H54 (cell line): ENCODE measurements at regions not wholly inside any gene's neighbourhood (a gene's known extent, or its start where the extent isn't known, plus 50 kb on each side); places are given as distances from the start of the nearest gene placed in this dataset.
A peak's percentile ranks its signal among the peaks of the same experiment; 100 is the strongest.
"Not testable (repeated sequence)": the region's sequence is repeated elsewhere in the genome, so short reads cannot be mapped to it uniquely, and the experiment has no call there.

Experiments
- DNase-seq: peaks from one replicate; pipeline ENCODE4 v3.0.0; 2011; ENCODE audit warnings: low spot score, mixed read lengths; ENCODE audit not compliant: insufficient read length
- FAIRE-seq: peaks from 3 replicates; lab custom pipeline; 2011; peaks lifted over from hg19 to GRCh38; lab: Jason Lieb, UNC
- POLR2A ChIP-seq: IDR thresholded peaks from 2 replicates; pipeline ENCODE4 v1.6.1; 2011; ENCODE audit warnings: low read depth, mild to moderate bottlenecking, low read length

DNA sequence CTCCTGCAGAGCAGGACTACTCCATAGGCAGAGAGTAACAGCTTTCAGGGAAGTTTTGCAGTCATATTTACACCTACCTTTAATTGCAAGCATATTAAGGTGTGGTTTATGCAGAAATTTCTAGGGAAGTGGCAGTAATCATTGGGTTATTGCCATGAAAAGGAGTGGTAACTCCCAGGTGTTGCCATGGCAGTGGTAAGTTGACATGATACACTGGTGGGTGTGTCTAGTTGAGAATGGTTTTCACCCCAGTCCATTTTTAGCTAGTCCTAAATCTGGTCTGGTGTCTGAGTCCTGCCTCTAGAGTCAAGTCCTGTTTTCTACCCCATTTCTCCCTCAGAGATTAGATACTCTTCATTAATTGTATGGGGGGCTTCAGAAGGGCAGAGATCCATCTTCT, 128.4 kb upstream of the GMNC start:
- TF ChIP-seq POLR2A, result no peak
- no peak for DNase-seq
- FAIRE-seq, result no peak

DNA sequence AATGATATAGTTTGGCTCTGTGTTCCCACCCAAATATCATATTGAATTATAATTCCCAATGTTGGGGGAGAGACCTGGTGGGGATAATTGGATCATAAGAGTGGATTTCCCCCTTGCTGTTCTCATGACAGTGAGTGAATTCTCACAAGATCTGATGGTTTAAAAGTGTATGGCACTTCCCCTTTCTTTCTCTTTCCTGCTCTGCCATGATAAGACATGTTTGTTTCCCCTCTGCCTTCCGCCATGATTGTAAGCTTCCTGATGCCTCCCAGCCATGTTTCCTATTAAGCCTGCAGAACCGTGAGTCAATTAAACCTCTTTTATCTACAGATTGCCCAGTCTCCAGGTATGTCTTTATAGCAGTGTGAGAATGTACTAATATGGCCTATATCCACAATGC, 126.7 kb upstream of the GMNC start:
- TF ChIP-seq POLR2A, result no peak
- DNase-seq (no peak), FAIRE-seq (no peak)

- no peak for TF ChIP-seq POLR2A
- DNase-seq (no peak), FAIRE-seq (no peak)
Measured at GRCh38 chr3:190988102-190988501, 125.6 kb upstream of the GMNC start.

GRCh38 chr3:190984502-190985244, 122.2 kb upstream of the GMNC start:
- FAIRE-seq (peak; percentile 41), DNase-seq (no peak)
- no peak for TF ChIP-seq POLR2A

DNA sequence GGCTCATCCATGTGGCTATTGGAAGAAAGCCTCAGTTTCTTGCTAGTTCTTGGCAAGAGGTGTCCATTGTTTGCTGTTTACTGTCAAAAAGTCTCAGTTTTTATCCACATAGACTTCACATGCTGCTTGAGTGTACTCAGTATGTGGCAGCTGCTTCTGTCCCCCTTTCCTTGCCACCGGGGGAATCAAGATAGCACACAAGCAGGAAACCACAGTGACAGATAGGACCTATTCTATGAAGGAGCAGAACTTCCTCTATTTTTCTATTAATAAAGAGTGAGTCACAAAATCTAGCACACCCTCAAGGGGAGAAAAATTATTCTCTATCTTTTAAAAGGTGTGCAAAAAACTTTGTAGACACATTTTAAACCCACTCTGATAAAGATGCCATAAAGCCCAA, 121.4 kb upstream of the GMNC start:
- FAIRE-seq (no peak), DNase-seq (no peak)
- no peak for TF ChIP-seq POLR2A

DNA sequence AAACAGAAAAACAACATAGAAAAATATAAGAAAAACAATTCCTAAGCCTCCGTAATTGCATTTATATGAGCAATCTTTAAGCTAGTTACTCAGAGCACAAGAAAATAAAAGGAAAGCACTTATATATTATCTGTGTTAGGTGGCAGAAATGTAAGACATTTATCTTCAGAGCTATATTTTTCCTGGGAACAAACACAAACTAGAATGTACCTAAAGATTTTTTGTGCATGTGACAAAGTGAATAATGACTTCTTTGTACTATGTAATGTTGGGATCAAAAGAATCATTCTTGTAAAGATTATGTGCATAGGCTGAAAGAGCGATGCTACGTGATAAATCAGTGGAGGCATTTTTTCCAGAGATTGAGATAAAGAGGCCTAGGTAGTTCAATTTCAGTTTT, 111.3 kb upstream of the GMNC start:
- no peak for TF ChIP-seq POLR2A
- DNase-seq (no peak), FAIRE-seq (no peak)

- TF ChIP-seq POLR2A, result no peak
- DNase-seq (no peak), FAIRE-seq (peak; percentile 41)
Measured at GRCh38 chr3:190972840-190973270, 110.4 kb upstream of the GMNC start.

GRCh38 chr3:190972196-190972595, 109.7 kb upstream of the GMNC start:
- TF ChIP-seq POLR2A, result no peak
- DNase-seq, result no peak
- no peak for FAIRE-seq

DNA sequence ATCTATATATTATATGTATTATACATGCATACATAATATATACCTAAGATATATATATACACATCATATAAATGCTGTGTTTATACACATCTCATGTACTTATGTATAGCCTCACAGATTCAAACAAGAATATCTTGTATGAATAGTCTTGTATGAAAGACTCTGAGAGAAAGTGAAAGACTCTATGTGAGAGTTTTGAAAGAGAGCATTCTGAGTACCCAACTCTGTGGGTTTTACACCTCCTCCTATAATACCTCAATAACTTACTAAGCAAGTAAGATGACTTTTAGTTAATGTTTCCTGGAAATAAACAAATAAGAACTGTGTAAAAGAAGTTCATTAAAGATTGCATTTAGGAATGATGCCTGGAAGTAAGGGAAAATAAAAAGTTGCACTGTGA, 108.1 kb upstream of the GMNC start:
- no peak for TF ChIP-seq POLR2A
- no peak for FAIRE-seq
- no peak for DNase-seq

DNA sequence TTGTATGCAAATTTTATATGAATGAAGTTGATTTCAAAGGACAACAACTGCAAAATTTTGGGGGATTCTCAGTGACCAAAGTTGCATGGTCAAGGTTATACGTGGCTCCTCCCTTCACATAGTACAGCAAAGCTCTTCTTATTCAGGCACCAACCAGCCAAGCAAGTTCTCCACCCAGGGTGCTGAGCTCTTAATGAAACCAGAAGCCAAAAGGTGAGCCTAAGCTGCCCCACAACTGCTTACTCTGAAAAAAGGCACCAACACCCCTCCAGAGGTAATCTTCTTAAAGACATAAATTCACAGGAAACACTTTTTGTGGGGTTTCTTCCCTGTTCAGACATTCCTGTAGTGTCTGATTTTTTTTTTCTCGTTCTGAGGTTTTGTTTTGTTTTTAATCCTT, 106.1 kb upstream of the GMNC start:
- TF ChIP-seq POLR2A, result no peak
- DNase-seq (no peak), FAIRE-seq (no peak)

DNA sequence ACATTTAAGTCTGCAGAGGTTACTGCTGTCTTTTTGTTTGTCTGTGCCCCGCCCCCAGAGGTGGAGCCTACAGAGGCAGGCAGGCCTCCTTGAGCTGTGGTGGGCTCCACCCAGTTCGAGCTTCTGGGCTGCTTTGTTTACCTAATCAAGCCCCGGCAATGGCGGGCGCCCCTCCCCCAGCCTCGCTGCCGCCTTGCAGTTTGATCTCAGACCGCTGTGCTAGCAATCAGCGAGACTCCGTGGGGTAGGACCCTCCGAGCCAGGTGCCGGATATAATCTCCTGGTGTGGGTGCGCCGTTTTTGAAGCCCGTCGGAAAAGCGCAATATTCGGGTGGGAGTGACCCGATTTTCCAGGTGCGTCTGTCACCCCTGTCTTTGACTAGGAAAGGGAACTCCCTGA, 102.4 kb upstream of the GMNC start:
- DNase-seq, FAIRE-seq: not testable (repeated sequence)

DNA sequence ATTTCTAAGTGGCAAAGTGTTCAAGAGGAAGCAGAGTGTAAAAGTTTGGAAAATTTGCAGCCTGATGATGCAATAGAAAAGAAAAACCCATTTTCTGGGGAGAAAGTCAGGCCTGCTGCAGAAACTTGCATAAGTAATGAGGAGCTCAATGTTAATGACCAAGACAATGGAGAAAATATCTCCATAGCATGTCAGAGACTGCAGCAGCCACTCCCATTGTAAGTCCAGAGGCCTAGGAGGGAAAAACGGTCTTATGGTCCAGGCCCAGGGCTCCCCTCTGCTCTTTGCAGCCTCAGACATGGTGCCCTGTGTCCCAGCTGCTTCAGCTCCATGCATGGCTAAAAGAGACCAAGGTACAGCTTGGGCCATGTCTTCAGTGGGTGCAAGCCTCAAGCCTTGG, 96.6 kb upstream of the GMNC start:
- DNase-seq, result no peak
- TF ChIP-seq POLR2A, result no peak
- FAIRE-seq, result no peak

DNA sequence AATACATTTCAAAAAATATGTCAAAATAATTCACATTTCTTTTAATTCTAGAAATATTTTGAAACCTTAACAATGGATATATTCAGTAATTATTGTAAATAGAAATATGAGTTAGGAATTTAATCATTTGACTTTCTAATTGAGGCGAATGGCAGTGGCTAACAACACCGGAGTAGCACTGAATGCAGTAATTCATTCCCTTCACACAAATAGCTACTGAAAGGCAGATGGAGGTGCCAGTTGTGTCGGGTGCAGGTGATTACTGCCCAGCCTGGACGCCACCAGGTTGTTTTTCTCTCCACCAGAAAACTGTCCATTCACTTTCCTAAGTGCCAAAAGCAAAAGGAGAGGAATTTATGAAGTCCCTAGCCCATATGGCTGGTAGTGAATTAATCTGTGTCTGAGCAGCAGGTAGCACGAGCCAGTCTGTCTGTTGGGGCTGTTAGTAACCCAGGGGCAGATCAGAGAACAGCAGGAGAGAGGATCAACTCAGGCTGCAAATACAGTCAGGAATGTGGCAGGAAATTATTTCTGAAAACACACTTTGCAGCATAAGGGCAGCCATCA, 79.3 kb upstream of the GMNC start:
- no peak for TF ChIP-seq POLR2A
- DNase-seq (no peak), FAIRE-seq (no peak)

DNA sequence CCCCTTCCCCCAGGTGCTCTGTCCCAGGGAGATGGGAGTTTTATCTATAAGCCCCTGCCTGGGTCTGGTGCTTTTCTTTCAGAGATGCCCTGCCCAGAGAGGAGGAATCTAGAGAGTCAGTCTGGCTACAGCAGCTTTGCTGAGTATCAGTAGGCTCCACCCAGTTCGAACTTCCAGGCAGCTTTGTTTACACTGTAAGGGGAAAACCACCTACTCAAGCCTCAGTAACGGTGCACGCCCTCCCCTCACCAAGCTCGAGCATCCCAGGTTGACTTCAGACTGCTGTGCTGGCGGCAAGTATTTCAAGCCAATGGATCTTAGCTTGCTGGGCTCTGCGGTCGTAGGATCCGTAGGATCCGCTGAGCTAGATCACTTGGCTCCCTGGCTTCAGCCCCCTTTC, 72.1 kb upstream of the GMNC start:
- not testable (repeated sequence) for DNase-seq, FAIRE-seq

DNA sequence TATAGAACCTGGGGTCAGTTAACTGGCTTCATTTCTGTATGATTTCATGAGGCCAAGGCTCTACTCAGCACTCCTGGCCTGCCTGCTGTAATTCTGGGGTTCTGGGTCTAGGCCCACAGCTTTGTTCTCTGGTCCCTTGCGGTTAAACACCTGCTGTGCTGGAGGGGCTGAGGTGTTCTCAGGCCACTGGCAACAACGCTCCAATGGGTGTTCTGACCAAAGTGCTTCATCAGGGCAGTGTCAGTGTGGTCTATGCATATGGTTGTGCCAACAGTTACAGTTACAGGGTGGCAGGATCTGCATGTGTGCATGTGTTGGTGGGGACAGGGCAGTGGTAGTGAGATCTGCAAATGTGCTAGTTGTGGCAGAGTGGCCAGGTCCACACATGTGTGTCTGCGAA, 64.1 kb upstream of the GMNC start:
- TF ChIP-seq POLR2A, result no peak
- FAIRE-seq (no peak), DNase-seq (no peak)
